Activated CD4-positive, alpha-beta memory T cell treated with anti-CD3 and anti-CD28 coated beads, Interleukin-2, amount 10 ng/mL, durations not matched to agents 7 days and 5 days (primary cell): ENCODE measurements at regions not wholly inside any gene's neighbourhood (a gene's known extent, or its start where the extent isn't known, plus 50 kb on each side); places are given as distances from the start of the nearest gene placed in this dataset.

Experiments used
- CTCF ChIA-PET: fragments of 350-600 bp; sonication (Branson Sonifier 250); formaldehyde crosslinking; loops from one replicate; lab custom pipeline; 2021; ENCODE audit warnings: antibody characterized with exemption, inconsistent platforms; lab: Charles Lee
- POLR2A ChIA-PET: fragments of 350-600 bp; sonication (Branson Sonifier 250); formaldehyde crosslinking; loops from one replicate; lab custom pipeline; 2021; ENCODE audit warnings: antibody characterized with exemption; lab: Charles Lee
- DNase-seq: peaks from one replicate; pipeline ENCODE4 v3.0.0-alpha.2; 2020
- H3K27ac Mint-ChIP-seq: one replicate; pipeline ENCODE4 v1.8.0; 2021; ENCODE audit warnings: mild to moderate bottlenecking, mixed read lengths
- H3K27me3 Mint-ChIP-seq: one replicate; pipeline ENCODE4 v1.8.0; 2021; ENCODE audit warnings: mixed read lengths
- H3K36me3 Mint-ChIP-seq: one replicate; pipeline ENCODE4 v1.8.0; 2021; ENCODE audit warnings: low read depth, mixed read lengths
- H3K4me1 Mint-ChIP-seq: one replicate; pipeline ENCODE4 v1.8.0; 2021; ENCODE audit warnings: mixed read lengths
- H3K4me3 Mint-ChIP-seq: one replicate; pipeline ENCODE4 v1.8.0; 2021; ENCODE audit warnings: mild to moderate bottlenecking, mixed read lengths
- H3K9me3 Mint-ChIP-seq: one replicate; pipeline ENCODE4 v1.8.0; 2021; ENCODE audit warnings: mixed read lengths

DNA sequence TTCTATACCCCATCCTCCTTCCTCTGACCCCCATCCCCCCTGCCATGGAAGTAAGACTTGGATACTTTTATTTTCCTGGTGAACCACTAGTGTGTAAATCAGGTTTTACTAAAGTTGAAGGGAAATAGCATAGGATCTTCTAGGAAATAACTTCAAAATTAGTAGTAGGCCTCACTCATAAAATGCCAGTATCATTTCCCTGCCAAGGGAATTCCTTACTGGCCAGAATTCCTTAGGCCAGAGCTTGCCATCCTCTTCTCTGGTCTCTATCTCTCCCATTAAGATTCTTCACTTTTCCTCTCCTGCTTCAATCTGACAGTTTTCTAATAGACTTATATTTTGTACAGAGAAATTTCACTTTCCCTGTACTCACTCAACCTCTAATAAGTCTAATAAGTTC, 322.8 kb upstream of the TANK start:
- DNase-seq, result no peak
- ChIA-PET CTCF (no interaction called here), POLR2A (no interaction called here)
- H3K27me3 Mint-ChIP-seq, result peaks cover 3% of the 10 kb centered on the region
- H3K27ac Mint-ChIP-seq, result no peak overlapping the region
- no peak overlapping the region for H3K4me3 Mint-ChIP-seq
- H3K9me3 Mint-ChIP-seq, result peaks cover 4% of the 10 kb centered on the region
- H3K4me1 Mint-ChIP-seq, result no peaks in the 10 kb centered on the region
- no peaks in the 10 kb centered on the region for H3K36me3 Mint-ChIP-seq

DNA sequence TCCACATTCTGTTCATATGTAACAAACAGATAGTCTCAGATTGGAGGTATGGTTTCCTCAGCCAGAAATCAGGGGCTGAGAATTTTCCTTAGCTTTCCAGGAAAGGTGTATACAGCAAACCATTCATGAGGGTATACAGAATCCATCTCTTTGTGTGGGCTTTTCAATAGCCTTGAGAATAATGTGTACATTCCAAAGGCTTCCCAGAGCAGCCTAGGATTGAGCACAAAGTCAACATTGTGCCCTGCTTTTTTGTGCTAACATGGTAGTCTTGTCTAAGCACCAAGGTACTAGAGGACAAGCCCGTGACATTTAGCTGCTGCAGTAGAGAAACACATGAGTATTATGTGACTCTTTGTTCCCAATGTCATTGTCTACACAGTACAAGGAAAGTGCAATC, 322.1 kb upstream of the TANK start:
- Mint-ChIP-seq H3K27me3 (peaks cover 3% of the 10 kb centered on the region), H3K27ac (no peak overlapping the region), H3K4me3 (no peak overlapping the region), H3K9me3 (peaks cover 4% of the 10 kb centered on the region), H3K4me1 (no peaks in the 10 kb centered on the region), H3K36me3 (no peaks in the 10 kb centered on the region)
- no peak for DNase-seq
- ChIA-PET POLR2A (no interaction called here), CTCF (no interaction called here)

DNA sequence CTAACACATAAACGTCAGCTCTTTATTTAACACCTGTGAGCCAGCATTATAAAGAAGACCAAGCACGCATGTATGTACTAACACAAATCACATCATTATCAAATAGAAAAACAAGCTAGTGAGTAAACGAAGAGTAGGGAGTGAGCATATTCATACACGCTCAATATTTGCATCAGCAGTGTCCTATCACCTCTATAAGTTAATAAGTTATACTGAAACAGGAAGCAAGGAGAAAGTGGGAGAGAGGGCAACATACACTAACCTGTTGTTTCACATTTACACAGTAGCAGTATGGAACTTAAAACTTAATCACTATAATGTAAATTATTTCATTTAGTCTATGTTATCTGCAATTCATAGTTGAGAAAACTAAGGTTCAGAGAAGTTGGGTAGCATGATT, 321.5 kb upstream of the TANK start:
- POLR2A ChIA-PET, result no interaction called here
- no peaks in the 10 kb centered on the region for H3K36me3 Mint-ChIP-seq
- no peak overlapping the region for H3K4me3 Mint-ChIP-seq
- peaks cover 3% of the 10 kb centered on the region for H3K27me3 Mint-ChIP-seq
- peaks cover 6% of the 10 kb centered on the region for H3K9me3 Mint-ChIP-seq
- CTCF ChIA-PET, result no interaction called here
- H3K27ac Mint-ChIP-seq, result no peak overlapping the region
- no peak for DNase-seq
- no peaks in the 10 kb centered on the region for H3K4me1 Mint-ChIP-seq

DNA sequence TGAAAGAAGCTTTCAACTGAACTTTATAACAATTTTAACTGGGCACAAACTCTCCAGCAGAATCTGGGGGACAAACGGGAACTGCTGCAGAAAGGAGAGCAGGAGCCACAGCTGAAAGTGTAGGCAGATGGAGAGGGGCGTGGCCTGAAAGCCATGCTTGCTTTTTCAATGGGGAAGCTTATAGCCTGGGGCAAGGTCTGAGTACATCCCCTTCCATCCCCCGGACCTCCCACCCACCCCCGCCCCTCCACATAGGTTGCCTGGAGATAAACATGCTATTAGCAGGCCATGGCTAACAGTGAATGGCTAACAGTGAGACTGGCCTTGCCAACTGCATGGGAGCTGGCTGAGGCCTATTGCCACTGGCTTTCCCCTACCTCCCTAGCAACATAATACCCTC, 317.9 kb upstream of the TANK start:
- Mint-ChIP-seq H3K27me3 (peaks cover 3% of the 10 kb centered on the region), H3K4me3 (no peak overlapping the region), H3K36me3 (no peaks in the 10 kb centered on the region), H3K9me3 (peaks cover 6% of the 10 kb centered on the region), H3K4me1 (no peaks in the 10 kb centered on the region), H3K27ac (no peak overlapping the region)
- no peak for DNase-seq
- CTCF ChIA-PET, result no interaction called here
- POLR2A ChIA-PET, result no interaction called here

DNA sequence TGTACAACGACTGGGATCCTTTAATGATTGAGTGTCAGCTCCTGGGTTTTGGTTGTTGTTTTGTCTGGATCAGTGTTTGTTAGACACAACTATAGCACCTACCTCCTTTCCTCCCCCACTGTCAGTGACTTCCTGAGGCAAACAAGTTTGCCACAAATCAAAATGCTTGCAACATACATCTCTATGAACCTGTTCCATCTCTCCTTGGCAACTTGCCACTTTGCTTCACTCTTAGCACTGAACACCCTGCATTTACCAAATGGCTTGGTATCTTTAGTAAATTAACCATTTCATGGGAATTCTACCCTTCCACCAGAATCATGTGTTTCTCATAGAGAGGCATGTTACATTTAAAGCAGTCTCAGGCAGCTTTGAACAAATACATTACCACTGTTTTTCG, 301.1 kb upstream of the TANK start:
- ChIA-PET CTCF (no interaction called here), POLR2A (no interaction called here)
- Mint-ChIP-seq H3K4me3 (no peak overlapping the region), H3K27me3 (no peaks in the 10 kb centered on the region), H3K27ac (no peak overlapping the region), H3K36me3 (no peaks in the 10 kb centered on the region), H3K9me3 (peaks cover 3% of the 10 kb centered on the region), H3K4me1 (no peaks in the 10 kb centered on the region)
- DNase-seq, result no peak

DNA sequence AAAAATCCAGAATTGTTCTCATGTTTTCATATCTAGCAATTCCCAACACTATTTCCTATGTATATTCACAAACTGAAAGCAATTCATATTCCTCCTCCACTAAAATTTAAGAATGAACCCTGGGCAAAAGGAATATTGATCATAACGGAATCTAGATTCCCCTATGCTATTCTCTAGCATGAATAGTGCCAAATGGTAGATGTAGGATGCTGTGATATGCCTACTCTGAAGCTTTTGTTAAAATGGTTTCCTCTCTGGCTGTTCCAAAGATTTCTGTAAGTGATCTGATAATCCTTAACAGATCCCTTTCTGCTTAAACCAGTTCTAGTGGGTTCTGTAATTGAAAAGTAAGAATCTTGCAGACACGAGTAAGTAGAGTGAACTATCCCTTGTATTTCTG, 298.0 kb upstream of the TANK start:
- Mint-ChIP-seq H3K36me3 (no peaks in the 10 kb centered on the region), H3K4me1 (no peaks in the 10 kb centered on the region), H3K4me3 (no peak overlapping the region), H3K27me3 (no peaks in the 10 kb centered on the region), H3K27ac (no peak overlapping the region), H3K9me3 (no peaks in the 10 kb centered on the region)
- CTCF ChIA-PET, result no interaction called here
- DNase-seq, result no peak
- POLR2A ChIA-PET, result no interaction called here

DNA sequence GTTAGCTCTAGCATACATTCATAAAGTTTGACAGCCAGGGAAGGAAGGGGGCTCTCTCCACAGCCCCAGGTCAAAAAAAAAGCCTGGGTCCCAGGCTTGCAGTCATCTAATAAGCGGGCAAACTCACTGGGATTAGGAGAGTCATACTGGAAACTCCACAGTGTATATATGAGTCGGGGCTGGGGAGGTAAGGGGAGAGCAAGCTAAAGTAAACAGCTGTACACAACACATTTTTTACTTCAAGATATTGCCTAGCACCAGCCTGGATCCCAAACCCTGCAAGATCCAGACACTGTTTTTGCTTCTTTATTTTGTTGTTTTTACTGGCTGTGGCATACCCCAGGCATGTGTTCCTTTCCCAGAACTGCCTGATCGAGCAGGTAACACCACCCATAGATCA, 291.3 kb upstream of the TANK start:
- Mint-ChIP-seq H3K27me3 (no peaks in the 10 kb centered on the region), H3K27ac (no peak overlapping the region), H3K4me3 (no peak overlapping the region), H3K4me1 (no peaks in the 10 kb centered on the region), H3K36me3 (no peaks in the 10 kb centered on the region), H3K9me3 (no peaks in the 10 kb centered on the region)
- ChIA-PET POLR2A (no interaction called here), CTCF (interaction anchor here (0.6 kb wide), 1 partner anchor 129 kb away, joined by 3 read pairs; no protein-coding TSS in a partner anchor)
- no peak for DNase-seq

DNA sequence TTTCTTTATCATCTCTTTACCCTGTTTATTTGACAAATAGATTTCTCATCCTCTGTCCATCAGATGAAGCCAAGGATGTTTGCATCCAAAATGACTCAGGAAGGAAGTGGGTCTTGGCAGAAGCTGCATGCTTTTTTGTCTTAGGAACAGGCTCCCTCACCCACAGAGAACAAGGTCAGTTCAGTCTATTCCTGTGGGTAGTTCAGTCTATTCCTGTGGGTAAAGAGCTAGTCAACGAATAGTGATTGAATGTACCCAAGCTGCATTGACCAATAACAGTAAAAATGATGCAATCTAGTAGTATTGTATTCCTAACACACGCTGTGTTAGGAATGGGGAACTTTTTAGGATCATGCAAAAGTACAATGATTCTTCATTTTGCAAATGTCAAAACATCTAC, 290.8 kb upstream of the TANK start:
- Mint-ChIP-seq H3K9me3 (no peaks in the 10 kb centered on the region), H3K27ac (no peak overlapping the region), H3K36me3 (no peaks in the 10 kb centered on the region), H3K27me3 (no peaks in the 10 kb centered on the region), H3K4me3 (no peak overlapping the region), H3K4me1 (no peaks in the 10 kb centered on the region)
- no peak for DNase-seq
- POLR2A ChIA-PET, result no interaction called here
- CTCF ChIA-PET, result interaction anchor here (0.6 kb wide), 1 partner anchor 130 kb away, joined by 3 read pairs; no protein-coding TSS in a partner anchor

DNA sequence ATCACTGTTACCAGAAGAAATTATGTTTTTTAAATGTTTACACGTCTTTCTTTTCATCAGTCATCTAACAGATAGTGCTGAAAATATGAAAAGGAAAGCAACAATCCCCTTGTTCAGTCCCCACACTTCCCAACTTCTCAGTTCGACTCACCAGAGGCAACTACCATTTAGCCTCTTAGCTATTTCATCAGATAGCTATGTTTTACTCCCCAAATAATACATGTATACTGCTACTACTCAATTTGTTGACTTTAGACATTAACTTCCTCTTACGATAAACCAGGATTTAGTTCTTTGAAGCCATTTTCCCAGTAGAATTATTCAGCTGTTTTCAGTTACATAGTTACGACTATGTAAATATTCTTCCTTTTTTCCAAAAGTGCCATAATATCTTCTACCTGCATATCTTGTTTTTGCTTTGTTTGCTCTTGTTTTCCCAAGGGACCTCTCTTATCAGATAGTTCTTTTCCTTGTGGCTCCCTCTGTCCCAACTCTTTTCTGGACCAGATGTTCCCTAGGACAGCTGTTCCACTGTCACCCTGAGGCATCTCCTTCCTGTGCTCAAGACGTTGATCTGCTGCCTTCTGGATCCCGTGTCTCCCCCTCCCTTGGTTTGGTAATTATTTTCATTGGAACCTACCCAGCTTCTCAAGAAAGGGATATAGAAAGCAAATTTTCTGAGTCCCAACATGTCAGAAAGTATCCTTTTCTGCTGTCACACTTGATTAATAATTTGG, 289.3 kb upstream of the TANK start:
- POLR2A ChIA-PET, result no interaction called here

DNA sequence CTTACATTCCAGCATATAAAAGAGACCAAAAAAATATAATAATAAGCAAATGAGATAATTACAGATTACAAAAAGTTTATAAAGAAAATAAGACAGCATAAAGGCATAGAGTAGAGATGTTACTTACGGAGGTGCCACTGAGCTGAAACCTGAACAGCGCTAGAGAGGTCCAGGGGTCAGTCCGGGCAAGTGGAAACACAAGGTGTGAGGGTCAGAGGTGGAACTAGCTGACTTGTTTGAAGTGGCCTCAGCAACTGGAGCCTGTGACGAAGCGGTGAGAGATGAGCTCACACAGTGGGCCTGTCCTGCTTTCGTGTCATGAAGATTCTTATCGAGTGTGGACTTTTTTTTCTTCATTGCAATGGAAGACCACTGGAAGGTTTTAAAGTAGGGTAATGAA, 288.3 kb upstream of the TANK start:
- ChIA-PET CTCF (interaction anchor here (1.4 kb wide), 1 partner anchor 786 kb away, joined by 3 read pairs; no protein-coding TSS in a partner anchor), POLR2A (no interaction called here)
- no peaks in the 10 kb centered on the region for H3K27me3 Mint-ChIP-seq

More for the DNA sequence above, 289.3 kb upstream of the TANK start:
- no peak for DNase-seq
- no peaks in the 10 kb centered on the region for H3K9me3 Mint-ChIP-seq
- no peaks in the 10 kb centered on the region for H3K36me3 Mint-ChIP-seq
- no peak overlapping the region for H3K27ac Mint-ChIP-seq
- no peaks in the 10 kb centered on the region for H3K27me3 Mint-ChIP-seq
- H3K4me3 Mint-ChIP-seq, result no peak overlapping the region
- H3K4me1 Mint-ChIP-seq, result no peaks in the 10 kb centered on the region
- CTCF ChIA-PET, result interaction anchor here (0.8 to 1.4 kb wide), 2 partner anchors 761 to 785 kb away, joined by 3 read pairs; no protein-coding TSS in a partner anchor

DNA sequence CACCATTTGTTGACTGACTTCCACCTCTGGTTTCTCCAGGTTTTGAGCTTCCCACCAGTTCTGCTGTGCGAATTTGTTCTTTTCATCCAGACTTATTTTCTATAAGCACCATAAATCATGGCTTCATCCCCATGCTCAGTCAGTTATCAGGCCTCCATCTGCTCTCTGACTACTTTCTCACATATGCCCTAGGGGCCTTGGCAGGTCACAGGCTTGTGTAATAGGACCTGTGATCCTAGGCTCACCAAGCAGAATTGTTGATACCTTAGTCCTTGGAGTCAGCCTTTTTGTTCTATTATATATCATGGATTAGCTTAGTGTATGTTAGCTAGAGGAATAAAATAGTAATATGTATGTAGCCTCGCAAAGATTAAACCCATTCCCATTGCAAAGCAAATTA, 284.2 kb upstream of the TANK start:
- POLR2A ChIA-PET, result no interaction called here
- Mint-ChIP-seq H3K27me3 (no peaks in the 10 kb centered on the region), H3K4me1 (no peaks in the 10 kb centered on the region), H3K4me3 (no peak overlapping the region), H3K36me3 (no peaks in the 10 kb centered on the region), H3K27ac (no peak overlapping the region), H3K9me3 (no peaks in the 10 kb centered on the region)
- DNase-seq, result no peak
- CTCF ChIA-PET, result interaction anchor here (0.6 kb wide), 1 partner anchor 713 kb away, joined by 4 read pairs; no protein-coding TSS in a partner anchor

More for the DNA sequence above, 288.3 kb upstream of the TANK start:
- Mint-ChIP-seq H3K9me3 (no peaks in the 10 kb centered on the region), H3K4me3 (no peak overlapping the region), H3K27ac (no peak overlapping the region), H3K4me1 (no peaks in the 10 kb centered on the region), H3K36me3 (no peaks in the 10 kb centered on the region)
- no peak for DNase-seq

DNA sequence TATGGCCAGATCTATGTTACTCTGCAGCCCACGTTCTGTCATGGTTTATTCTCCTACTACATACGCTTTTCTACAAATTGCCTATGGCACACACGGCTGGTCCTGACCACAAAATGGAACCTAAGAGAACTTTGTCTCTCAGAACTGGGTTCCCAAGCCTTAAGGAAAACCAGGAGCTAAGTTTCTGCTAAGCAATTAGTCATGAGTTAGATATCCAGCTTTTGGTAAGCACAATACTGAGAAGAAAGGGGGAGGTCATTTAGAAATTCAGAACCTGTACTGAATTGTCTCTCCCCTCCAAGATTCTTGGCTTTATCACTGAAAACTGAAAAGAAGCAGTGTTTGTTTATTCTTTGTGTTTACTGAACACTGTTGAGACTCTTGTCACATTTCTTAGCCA, 283.5 kb upstream of the TANK start:
- POLR2A ChIA-PET, result no interaction called here

DNA sequence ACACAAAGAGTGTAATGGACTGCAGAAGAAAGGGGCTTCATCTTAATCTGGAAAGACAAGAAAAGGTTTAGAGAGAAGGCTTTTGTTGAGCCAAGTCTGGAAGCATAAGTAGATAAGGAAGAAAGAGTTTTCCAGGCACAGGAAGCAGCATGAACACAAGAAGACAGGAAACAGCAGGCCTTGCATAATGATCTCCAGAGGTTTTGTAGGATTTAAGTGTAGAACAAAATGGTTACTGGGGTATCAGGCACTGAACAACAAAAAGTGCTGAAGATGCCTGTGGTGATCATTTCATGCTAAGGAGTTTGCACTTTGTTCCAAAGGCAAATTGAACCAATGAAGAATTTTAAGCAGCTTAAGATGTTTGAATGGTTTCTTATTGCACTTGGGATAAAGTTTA, 281.6 kb upstream of the TANK start:
- H3K36me3 Mint-ChIP-seq, result no peaks in the 10 kb centered on the region
- no peak overlapping the region for H3K27ac Mint-ChIP-seq
- no peak for DNase-seq
- no peaks in the 10 kb centered on the region for H3K9me3 Mint-ChIP-seq
- ChIA-PET CTCF (no interaction called here), POLR2A (no interaction called here)
- no peaks in the 10 kb centered on the region for H3K27me3 Mint-ChIP-seq
- H3K4me1 Mint-ChIP-seq, result no peaks in the 10 kb centered on the region
- H3K4me3 Mint-ChIP-seq, result no peak overlapping the region

More for the DNA sequence above, 283.5 kb upstream of the TANK start:
- no peaks in the 10 kb centered on the region for H3K36me3 Mint-ChIP-seq
- no peak overlapping the region for H3K4me3 Mint-ChIP-seq
- DNase-seq, result no peak
- no peak overlapping the region for H3K27ac Mint-ChIP-seq
- no peaks in the 10 kb centered on the region for H3K9me3 Mint-ChIP-seq
- no peaks in the 10 kb centered on the region for H3K27me3 Mint-ChIP-seq
- no peaks in the 10 kb centered on the region for H3K4me1 Mint-ChIP-seq
- CTCF ChIA-PET, result no interaction called here

DNA sequence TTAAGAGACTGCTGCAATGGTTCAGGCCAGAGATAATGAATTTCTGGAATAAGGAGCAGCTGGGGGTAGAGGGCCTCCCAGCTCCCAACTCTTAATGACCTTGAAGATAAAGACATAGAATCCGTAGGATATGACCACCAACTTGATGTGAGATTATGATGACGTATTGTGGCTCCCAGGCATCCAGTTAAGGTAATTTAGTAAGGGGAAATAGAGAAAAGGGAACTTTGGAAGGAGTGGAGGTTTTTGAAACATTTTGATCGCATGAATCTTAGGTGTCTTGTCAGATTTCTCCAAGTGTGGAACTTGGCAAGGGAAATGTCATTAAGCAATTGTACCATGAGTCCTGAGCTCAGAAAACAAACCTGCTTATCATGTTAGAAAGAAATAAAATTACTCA, 277.3 kb upstream of the TANK start:
- ChIA-PET POLR2A (no interaction called here), CTCF (no interaction called here)
- DNase-seq, result no peak
- Mint-ChIP-seq H3K4me1 (no peaks in the 10 kb centered on the region), H3K36me3 (no peaks in the 10 kb centered on the region), H3K9me3 (no peaks in the 10 kb centered on the region), H3K27ac (no peak overlapping the region), H3K27me3 (no peaks in the 10 kb centered on the region), H3K4me3 (no peak overlapping the region)
